Stimulated activated CD8-positive, alpha-beta memory T cell treated with anti-CD3 and anti-CD28 coated beads, Interleukin-4, amount 100 ng/mL, for 48 hours (primary cell): ENCODE measurements at regions not wholly inside any gene's neighbourhood (a gene's known extent, or its start where the extent isn't known, plus 50 kb on each side); places are given as distances from the start of the nearest gene placed in this dataset.

Source experiments
- DNase-seq: peaks from one replicate; pipeline ENCODE4 v3.0.0-alpha.2; 2020

DNA sequence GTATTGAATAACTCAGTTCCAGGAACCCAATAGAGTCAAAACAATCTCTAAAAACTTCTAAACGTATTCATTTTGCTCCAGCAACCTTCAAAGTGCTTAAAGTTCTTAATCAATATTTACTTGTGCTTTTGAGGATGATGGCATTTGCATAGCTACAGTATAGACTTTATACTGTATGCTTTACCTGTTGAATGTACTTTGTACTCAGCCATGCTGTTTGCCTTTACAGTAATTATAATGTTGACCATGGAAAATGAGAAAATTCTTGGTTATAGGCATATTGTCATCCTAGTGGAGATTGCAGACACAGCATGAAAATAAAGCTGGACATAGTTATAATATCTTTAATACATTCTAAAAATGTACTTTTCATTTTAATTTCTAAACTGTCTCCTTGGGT lies 762.7 kb upstream of the PHF14 start:
- DNase-seq, result no peak

DNA sequence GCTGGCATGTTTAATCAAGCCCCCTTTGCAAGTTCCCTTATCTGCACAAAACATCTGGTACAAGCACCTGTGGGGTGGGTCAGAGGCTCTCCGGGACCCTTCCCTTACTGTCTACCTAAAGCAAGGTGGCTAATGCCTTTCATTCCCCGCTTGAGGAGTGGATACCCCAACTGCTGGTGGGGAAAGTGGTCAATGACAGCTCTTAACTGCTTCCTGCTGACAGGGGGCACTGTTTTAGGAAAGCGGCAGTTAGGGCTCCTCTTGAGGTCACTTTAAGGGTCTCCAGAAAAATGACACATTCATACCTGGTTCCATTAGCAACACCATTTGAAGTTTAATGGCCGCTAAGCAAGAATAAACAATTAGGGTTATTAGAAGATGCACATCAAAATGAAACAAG lies 761.8 kb upstream of the PHF14 start:
- no peak for DNase-seq

DNA sequence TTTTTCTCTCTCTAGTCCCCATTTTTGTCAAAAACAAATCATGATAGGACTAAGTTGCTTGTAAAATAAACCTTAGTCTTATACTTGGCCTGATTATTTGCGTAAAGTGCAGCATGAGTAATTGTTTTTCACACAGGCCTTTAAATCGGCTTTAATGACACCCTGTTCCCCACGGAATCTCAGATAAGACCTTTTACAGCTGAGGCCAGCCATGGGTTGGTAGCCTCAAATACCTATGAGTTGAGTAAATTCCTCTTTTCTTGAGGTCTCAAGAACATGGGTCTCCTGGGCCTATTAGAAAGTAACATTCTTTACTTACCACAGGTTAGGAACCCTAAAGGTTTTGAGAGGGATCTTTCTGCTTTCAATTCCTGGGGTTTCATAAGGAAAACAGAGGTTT lies 761.0 kb upstream of the PHF14 start:
- no peak for DNase-seq

DNA sequence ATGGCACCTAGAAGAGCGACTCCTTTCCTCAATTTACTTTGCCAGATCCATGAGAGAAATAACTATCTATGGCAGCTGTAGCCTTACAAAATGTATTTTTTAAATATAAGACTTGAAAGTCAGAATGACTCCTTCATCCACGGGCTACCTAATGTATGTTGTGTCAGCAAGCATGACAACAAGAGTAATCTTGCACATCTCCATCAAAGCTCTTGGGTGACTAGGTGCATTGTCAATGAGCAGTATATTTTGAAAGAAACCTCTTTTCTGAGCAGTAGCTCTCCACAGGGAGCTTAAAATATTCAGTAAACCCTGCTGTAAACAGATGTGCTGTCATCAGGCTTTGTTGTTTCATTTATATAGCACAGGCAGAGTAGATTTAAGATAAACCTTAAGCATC lies 757.2 kb upstream of the PHF14 start:
- DNase-seq, result no peak

DNA sequence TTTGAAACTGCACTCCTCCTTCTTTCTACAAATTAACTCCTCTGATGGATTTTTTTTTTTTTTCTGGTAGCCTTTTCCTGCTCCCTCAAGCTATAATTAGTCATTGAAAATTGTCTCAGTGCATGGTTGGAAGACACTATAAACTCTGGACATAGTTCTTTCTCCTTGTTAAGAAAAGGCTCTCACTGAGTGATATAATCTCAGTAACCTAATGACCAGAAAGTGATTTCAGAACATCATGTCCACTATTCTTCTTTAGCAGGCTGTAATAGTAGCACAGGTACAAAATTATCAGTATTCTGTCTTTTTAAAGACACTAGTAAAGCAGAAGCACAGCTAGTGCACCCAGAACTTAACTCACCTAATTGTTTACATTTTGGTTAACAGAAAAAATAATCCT lies 752.6 kb upstream of the PHF14 start:
- DNase-seq, result no peak

DNA sequence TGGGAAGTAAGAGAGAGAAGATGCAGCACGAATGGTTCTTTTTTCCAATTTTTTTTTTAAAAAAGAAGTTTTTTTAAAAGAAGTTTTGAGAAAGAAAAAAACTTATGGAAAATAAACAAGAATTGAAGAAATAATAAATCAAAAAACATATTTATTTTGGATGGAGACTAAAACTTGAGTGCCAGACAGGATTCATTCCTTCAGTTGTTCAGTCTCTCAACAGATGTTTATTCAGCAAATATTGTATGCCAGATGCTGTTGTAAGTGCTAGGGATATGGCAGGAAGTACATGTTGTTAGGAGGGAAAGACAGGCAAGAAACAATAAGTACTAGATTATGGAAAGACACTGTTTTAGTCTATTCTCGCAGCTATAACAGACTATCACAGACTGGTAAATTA lies 750.7 kb upstream of the PHF14 start:
- DNase-seq, result no peak

DNA sequence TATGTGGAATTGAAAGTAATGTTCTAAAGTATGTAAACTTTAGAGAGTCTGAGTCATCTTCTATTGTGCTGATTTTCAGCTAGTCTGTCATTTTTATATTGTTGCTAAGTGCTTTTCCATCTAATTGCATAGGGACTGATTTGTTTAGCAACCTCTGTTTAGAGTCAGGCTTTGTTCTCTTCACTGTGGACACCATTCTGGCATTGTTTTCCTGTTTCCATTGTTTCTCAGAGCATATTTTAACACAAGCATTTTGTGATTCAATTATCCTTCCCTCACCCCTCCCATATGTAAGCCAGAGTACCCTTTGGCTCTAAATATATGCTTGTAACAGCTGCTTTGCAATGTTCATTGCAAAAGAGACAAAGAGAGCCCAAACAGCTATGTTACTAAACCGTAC lies 748.4 kb upstream of the PHF14 start:
- DNase-seq, result no peak

DNA sequence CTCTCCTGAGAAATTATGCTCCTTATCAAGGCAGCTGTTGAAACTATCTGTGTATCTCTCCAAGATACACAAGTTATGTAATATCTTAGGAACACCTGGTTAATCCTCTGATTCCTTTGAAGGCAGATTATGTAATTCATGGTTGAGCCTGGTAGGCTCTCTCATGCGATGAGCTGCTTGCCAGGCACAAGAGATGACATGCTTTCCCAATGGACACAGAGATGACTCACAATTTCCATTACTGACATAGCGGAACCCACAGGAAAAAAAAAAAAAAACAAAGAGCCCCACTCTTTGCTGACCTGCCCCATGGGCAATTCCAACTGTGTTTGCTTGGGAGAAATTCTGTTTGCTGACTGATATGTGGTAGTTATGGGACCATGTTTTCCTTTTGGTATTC lies 736.4 kb upstream of the PHF14 start:
- no peak for DNase-seq

DNA sequence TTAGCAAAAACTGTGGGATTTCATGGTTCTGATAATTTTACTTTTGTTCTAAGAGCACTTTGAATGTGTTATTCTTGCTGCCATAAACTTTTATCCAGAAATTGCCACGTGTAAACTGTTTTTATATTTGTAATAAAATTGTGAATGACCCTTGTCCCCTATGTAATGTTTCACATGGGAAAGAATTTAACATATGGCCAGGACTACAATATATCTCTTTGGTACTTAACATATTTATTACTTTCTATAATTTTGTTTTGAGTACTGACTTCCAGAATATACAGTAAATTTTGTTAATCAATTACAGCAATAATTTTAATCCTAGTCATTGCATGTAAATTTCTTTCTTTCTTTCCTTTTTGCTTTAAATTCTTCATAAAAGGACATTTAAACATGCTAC lies 735.0 kb upstream of the PHF14 start:
- DNase-seq, result no peak

DNA sequence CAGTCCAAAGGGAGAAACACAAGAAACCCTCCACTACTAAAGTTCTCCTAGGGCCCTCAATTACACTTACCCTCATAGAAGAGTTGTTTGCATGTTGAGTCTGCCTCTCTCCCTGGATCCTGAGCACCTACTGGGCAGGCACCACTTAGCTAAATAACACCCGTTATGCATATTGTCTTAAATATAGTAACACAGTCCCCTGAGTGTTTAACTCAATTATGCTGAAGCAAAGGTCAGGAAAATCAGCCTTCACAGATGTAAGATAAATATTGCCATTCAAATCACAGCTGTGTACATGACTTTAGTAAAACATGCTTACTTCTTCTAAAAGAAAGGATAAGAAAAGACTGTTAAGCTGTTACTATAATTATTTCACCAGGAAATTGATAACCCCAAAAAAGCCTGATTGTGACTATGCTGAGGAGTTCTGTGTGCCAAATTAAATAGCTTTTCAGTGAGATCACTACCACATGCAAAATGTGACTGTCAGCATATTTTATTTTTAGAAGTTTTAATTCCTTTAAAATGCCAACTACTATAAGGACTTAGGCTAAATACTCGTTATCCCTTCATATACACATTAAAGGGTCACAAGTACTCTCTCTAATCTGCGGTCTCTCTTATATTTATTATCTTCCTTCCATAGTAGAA lies 733.9 kb upstream of the PHF14 start:
- no peak for DNase-seq

DNA sequence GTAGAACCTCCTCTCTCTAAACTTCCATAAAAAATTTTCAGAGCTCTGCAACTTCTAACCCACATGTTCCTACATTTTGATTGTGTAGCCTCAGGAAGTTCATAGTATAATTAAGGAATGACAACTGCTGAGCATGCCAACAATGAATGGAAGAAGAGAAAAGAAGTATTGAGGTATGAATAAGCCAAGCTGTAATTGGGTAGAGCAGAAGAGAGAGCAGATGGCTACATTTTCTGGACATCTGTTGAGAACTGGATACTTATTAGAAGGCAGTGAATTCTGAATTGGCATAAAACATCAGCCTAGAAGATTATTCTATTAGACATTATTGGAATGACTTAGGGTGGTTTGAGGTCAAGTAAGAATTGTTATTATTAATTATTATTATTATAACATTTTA lies 728.3 kb upstream of the PHF14 start:
- DNase-seq, result no peak

DNA sequence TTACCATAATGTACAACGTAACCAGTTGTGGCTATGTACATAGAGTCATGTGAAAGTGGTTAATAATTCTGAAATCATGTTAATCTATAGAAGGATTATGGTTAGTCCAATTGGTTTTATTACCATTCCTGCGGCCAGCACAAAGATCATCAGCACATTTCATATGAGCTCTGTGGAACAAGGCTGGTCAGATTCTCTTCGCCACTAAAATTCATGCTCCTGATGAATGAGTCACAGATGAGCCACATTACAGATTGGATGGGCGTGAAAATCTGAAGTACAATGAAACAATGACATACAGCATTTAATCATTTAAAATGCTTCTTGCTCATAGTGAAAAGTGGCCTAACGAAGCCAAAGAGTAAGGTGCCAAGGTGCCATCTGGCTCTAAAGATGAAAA lies 716.2 kb upstream of the PHF14 start:
- no peak for DNase-seq

DNA sequence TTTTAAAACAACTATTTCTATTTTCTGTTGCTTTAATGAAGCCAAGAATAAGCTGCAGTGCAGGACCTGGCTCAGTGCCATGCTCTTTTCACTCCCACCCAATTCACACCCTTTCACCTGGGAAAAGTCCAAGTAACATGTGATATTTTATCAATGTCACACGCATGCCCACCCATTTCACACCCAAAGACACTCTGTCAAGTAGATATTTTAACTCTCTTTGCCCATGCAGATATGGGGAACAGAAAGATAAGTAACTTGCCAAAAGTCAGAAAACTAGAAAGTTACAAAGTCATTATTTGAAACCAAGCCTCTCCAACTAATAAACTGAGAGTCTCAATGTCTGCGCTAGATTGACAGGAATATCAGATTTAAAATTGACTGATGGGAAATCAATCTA lies 706.7 kb upstream of the PHF14 start:
- no peak for DNase-seq

DNA sequence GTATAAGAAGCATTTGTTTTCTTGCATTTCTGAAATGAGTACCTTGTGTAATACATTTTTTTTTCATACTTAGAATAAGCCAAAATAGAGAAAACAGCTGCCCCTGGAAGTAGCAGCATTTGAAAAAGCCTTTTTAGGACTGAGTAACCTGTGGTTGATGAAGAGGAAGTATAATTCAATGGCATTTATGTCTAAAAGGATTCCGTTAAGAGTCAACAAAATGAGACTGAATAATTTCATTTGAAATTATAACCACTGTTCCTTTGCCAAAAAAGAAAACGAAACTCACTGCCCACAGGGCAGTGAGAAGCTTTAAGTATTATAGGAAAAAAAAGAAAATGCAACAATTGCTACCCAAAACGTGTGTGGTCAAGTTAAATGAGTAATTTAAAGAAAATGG lies 705.6 kb upstream of the PHF14 start:
- DNase-seq, result no peak

DNA sequence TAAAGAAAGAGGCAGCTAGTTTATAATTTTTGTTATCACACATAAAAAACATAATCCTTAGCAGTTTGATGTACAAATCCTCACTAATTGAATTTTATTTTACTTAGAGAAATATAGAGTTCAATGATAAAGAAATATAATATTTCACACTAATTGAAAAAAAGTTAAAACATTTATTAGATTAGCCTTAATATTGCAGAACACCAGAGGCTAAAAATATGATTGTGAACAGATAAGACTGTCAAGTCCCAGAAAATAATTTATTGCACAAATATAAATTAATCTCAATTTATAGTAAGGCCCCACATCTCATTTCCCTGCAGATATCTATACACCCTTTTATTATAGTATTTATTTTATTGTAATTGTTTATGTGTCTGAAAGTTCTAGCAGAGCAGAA lies 690.8 kb upstream of the PHF14 start:
- no peak for DNase-seq

DNA sequence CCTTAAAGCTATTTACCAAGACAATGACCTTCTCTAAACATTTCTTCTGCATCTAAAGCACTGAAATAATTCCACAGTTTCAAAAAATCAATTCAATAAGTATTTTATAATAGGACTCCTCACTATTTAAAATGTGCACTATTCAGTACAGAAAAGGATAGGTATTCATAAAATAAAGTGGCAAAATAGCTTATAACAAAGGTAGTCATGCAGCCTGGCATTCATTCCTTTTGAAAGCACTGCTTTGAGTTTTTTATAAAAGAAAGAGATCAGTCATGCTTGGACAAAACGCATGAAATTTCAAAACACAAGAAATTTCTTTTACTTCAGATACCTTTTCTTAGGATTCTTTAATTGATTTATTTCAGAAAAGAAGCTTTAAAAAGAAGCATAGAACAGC lies 689.7 kb upstream of the PHF14 start:
- no peak for DNase-seq

DNA sequence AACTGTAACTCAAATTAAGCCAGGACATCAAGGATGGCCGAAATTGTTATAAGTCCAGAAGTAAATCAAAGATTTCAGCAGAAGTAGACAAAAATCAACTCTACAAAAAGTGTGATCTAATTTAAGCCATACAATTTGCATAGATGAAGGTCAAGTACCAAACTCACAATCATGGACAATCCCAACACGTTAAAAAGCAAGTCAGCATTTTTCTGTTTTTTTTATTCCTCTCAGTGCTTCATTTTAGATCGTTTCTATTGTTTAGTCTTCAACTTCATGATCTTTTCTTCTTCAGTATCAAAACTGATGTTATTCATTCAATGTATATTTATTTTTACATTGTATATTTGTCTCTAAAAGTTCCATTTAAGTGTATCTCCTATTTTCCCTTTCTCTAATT lies 674.3 kb upstream of the PHF14 start:
- no peak for DNase-seq

DNA sequence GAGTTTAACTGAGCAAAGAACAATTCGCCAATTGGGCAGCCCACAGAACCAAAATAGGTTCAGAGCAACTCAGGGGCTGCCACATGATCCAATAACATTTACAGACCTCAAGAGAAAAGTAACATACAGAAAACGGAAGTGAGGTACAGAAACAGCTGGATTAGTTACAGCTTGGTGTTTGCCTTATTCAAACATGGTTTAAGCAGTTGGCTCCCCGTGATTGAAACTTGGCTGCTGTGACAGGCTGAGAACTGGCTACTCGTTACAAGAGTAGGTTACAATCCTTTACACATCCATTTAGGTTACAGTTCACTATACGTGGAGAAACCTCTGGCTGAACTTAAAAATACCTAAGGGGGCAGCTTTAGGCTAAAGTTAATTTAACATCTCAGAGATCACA lies 673.1 kb upstream of the PHF14 start:
- no peak for DNase-seq

DNA sequence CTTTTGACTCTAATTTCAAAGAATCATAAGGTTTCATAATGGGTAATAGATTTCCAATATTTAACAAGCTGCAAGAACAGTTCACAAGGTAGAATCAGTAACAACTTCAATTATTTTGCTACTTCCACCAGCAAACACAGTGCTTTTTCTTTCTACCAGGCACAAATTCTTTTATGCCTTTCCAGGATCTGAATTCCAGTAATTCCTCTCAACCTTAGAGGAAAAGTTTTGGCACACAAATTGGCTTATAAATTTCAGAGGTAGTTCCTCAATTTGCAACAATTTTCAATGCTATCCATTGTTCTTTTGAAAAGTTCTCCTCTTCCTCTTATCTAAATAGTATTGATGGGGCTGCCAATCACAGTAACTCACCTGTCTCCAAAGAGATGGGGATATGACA lies 665.4 kb upstream of the PHF14 start:
- no peak for DNase-seq

DNA sequence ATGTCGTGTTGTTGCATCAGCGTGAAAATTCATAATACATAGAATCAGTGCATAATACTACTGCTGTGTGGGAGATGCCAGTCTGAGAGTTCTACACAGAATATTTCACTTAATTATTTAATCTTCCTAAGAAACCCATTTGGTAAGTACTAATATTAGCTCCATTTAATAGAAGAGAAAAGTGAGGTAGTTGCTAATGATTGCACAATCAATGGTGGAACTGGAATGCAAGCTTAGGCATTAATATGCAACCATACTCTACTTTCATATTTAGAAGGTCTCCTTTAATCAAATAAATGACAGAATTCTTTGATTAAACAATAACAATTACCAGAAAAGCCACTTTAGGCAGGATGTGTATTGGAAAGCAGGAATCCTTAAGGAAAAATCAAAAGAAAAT lies 660.7 kb upstream of the PHF14 start:
- no peak for DNase-seq

DNA sequence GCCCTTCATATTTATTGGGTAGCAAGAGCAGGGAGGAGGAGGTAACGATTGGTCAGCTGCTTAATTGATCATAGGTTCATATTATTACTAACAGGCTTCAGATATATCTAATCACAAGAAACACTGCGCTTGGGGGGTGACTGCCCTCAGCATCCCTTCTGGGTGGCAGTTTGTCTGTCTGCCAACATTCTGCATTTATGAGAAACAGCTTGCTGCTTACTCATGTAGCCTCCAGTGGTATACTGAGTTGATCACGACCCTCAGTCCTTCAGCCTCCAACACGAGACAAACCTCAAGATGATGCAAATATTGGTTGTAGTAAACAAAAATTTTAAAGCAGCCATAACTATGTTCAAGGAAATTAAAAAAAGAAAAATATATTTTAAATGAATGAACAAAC lies 657.8 kb upstream of the PHF14 start:
- no peak for DNase-seq

DNA sequence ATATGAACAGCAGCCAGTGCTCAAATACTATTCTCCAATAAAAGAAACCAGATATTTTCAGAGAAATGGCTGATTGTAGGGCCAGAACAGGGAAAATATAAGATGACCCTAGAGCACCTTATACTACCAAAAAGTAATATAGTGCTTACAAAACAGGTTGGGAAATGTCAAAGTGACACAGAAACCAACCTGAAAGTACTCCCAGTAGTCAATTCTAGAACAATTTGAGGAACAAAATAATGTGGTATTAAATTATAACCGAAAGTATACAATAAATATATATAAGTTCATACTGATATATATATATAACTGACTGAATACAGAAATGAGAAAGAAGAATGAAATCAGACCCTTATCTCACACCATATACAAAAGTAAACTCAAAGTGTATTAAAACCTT lies 657.2 kb upstream of the PHF14 start:
- DNase-seq, result no peak

DNA sequence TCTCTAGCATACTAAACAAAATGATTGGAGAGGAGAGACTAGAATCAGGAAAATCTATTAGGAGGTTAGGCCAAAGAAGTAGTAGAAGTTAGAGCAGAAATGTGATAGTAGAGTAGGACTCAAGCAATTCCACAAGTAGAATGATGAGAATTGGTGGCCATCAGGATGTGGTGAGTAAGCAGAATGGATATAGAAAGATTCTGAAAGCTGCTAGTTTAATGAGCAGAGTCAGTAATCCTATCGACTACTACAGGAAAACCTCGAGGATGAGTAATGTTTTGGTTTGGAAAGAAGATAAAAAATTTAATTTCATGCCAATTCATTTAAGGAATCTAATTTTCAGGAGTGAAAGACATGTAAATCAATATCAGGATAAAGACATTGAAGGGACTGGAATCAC lies 648.3 kb upstream of the PHF14 start:
- no peak for DNase-seq

DNA sequence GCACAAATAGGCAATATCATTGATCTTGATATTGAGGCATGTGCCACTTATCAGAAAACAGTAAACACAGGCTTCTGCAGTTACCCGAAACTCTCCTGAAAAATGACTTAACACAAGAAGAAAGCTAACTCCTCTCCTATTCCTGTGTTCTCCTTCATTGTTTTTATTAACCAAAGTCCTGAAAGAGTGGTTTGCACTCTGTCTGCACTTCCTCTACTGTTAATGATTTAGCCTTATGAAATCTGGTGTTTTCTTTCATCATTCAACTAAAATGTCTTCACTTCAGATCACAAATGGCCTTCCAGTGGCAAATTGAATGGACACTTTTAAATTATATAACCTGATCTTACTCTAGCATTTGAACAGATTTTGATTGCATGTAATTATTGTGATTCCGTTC lies 630.6 kb upstream of the PHF14 start:
- DNase-seq, result no peak

DNA sequence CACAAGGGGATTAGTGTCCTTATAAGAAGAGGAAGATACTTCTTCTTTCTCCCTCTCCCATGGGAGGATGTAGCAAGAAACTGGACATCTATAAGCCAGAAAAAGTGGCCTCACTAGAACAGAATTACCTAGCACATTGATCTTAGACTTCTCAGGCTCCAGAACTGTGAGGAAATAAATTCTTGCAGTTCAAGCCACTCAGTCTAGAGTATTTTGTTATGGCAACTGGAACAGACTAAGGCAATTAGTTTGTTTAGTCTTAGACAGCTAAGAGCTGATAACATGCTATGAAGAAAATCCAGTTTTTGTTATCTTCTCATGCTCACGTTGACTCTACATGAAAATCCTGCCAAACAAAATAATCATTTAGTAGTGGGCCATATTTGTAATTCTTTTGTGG lies 627.6 kb upstream of the PHF14 start:
- DNase-seq, result no peak

DNA sequence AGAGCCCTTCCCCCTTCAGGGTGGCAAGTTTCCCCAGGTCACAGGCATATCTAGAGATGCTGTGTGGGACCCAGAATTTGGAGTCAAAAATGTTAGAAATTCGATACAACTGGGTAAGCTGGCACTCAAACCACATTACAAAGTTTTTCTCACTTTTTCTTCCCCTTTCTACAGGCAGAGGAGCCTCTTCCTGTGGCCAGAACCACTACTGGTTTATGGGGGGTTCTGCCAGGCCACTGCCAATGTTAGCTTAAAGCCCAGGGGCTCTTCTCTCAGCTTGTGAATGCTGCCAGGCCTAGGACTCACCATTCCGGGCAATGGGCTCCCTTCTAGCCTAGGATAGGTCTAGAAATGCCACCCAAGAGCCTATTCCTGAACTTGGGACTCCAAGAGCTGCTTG lies 617.9 kb upstream of the PHF14 start:
- no peak for DNase-seq
